ENCODE measurements at regions not wholly inside any gene's neighbourhood (a gene's known extent, or its start where the extent isn't known, plus 50 kb on each side); places are given as distances from the start of the nearest gene placed in this dataset.
"Not testable (repeated sequence)": the region's sequence is repeated elsewhere in the genome, so short reads cannot be mapped to it uniquely, and the experiment has no call there.

GRCh38 chr7:52541198-52541765 lies 494.2 kb upstream of the POM121L12 start:
- not testable (repeated sequence) for TF ChIP-seq CTCF, POLR2A, POLR2AphosphoS5 (IDR thresholded peaks at IDR 0.05)

Measured in breast epithelium (tissue), 3 donors.